GM18868 (cell line): ENCODE measurements at regions not wholly inside any gene's neighbourhood (a gene's known extent, or its start where the extent isn't known, plus 50 kb on each side); places are given as distances from the start of the nearest gene placed in this dataset.
"Not testable (repeated sequence)": the region's sequence is repeated elsewhere in the genome, so short reads cannot be mapped to it uniquely, and the experiment has no call there.

Experiments used
- ATAC-seq: cut with Tn5 transposase; IDR thresholded peaks from one replicate; pipeline ENCODE4 v1.9.1; 2021; ENCODE audit warnings: mild to moderate bottlenecking, moderate library complexity; ENCODE audit not compliant: unreplicated experiment

DNA sequence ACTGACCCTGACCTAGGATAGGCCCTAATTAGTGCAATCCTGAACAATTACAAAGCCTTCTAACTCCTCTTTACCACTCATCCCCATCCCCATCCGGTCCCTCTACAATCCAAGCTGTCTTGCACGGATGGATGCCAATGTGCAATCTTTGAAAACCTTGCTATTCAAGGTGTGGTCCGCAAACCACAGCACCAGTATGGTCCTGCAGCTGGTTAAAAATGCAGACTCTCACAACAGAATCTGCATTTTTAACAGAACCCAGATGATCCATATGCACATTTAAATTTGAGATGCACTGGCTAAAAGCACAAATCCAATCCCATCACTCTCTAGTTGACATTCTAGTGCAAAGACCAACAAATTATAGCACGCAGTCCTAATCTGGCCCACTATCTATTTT lies 230.6 kb upstream of the KRR1 start:
- ATAC-seq = no peak

DNA sequence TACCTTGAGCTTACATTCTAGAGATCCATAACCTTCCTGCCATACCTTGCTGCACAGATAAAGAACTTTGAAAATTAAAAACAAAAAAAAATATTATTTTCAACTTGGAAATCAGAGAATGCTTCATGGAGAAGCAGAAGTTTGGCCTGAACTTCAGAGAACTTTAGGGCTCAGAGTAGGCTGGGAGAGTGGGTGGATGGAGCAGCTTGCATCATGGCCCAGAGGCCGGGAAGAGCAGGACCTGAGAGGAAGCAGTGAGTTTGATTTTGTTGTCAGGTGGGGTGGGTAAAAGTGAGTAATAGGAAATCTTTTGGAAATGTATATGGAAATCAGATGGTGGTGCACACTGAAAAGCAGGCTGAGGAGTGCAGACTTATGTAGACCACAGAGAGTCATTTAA lies 228.5 kb upstream of the KRR1 start:
- no peak for ATAC-seq

DNA sequence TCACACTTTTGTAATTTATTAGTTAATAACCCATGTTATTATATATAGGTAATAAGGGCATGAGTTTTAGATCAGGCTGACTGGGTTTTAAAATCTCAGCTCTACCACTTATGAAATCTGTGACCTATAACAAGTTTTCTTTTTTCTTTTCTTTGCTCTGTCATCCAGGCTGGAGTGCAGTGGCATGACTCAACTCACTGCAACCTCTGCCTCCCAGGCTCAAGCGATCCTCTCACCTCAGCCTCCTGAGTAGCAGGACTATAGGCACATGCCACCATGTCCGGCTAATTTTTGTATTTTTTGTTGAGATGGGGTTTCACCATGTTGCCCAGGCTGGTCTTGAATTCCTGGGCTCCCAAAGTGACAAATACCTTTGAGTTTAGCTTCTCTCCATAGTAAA lies 227.7 kb upstream of the KRR1 start:
- ATAC-seq = not testable (repeated sequence)

DNA sequence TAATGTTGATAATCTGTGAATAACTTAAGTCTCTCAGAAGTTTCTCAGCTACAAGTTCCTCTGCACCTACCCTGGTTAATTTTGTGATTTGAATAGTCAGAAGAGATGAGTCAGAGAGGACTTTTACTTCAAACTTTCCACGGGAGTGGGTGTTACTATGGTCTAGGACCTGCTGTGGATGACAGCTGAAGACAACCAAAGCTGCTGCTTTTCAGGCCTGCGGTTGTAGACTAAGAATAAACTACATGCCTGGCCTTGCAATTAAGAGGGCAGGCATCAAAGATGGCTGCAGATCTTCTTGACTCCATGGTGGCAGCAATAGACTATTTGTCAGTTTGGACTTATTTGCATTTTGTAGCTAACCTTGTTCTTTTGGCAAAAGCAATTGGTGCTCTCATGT lies 227.1 kb upstream of the KRR1 start:
- peak; percentile 96 for ATAC-seq

DNA sequence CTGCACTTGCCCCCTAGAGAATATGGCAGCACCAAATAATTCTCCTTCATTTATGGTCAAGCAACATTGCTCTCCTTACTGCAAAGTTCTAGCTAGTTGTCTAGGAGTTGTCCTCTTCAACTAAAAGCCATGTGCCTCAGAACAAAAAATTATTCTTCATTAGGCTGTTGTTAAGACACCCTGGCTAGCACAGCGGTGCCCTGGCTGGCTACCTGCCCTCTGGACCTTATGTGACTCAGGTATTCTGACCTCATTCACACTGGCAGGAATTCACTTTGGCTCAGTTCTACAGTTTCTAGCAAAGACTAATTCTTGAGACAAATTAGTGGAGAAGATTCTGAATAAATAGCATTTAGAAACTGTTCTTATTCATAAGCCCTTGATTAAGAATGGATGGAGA lies 224.4 kb upstream of the KRR1 start:
- no peak for ATAC-seq

DNA sequence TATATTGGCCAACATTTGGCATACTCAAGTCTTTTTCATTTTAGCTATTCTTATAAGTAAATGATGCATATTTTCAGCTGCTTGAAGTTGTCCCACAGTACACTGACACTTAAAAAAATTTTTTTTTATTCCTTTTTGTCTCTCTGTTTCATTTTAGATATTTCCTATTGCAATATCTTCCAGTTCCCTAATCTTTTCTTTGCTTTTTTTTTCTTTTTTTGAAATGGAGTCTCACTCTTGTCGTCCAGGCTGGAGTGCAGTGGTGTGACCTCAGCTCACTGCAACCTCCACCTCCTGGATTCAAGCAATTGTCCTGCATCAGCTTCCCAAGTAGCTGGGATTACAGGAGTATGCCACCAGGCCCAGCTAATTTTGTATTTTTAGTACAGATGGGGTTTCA lies 217.4 kb upstream of the KRR1 start:
- no peak for ATAC-seq

DNA sequence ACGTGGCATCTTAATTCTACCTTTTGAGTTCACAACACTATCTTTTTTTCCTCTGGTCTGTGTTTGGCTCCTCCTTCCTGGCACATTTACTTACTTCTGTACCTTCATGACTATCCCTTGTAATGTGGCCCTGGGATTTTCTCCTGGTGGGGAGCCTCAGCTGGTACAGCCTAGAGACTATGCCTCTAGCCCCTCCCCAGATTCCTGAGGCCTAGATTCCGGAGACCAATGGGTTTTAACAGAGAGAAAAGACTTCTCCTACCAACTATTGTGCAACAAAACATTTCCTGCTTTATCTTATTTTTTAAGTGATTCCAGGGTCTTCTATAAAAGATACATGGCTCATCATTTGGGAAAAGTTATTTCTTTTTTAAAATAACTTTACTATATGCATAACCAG lies 216.2 kb upstream of the KRR1 start:
- ATAC-seq = no peak

DNA sequence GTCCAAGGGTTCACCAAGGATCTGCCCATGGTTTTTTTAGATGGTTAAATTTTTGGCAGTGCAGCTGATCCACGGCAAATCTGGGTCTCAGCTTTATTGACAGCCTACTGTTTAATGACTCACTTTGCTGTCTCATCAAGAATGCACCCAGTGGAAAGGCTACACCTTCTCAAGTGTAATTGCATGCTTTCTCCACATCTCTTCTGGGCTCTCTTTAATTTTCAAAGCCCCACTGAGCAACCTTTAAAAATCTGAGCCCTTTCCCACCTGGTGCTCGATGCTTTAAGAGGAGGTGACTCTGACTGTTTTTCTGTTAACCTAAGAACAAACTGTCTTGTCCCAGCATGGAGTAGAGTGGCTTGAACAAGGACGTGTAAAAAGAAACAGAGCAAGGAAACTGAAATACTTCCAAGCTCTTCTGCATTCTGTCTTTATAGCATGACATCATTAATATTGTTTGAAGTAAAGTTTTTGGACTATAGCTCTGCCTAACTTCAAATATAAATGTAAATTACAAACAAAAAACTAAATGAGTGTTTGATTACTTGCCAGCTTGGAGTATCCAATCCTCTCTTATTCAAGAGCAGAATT lies 214.2 kb upstream of the KRR1 start:
- no peak for ATAC-seq

DNA sequence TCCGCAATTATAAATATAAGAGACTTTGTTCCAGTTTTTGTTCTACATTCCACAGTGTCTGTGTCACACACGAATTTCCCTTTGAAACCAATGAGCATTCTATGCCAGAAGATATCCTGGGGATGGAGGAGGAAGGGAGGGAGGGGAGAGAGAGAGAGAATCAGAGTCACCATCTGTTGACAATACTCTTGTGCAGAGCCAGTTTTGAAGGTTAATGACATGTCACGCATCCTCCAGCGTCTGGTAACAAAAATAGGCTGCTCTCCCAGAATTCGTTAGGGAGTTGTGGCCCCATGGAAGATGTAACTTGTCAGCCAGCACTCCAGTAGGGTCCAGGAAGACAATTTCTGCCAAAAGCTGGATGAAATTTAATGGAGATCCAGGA lies 213.5 kb upstream of the KRR1 start:
- no peak for ATAC-seq

DNA sequence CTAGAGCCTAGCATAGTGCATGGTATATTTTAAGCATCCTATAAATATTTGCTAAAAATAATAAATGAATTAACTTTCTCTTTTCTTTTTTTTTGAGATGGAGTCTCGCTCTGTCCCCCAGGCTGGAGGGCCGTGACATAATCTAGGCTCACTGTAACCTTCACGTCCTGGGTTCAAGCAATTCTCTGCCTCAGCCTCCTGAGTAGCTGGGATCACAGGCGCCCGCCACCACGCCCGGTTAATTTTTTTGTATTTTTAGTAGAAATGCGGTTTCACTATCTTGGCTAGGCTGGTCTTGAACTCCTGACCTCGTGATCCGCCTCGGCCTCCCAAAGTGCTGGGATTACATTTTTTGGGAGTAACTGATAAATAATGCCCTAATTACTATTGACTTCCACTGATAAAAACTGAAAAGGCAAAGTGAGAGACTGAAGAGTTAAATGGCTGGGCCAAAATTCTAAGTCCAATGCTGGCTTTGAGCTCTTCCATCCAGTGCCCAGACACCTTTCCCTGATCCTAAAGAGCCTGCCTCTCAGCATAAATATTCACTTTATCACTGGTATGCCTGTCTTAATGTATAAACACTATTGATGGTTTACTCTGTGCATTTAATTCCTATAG lies 213.0 kb upstream of the KRR1 start:
- ATAC-seq = no peak

DNA sequence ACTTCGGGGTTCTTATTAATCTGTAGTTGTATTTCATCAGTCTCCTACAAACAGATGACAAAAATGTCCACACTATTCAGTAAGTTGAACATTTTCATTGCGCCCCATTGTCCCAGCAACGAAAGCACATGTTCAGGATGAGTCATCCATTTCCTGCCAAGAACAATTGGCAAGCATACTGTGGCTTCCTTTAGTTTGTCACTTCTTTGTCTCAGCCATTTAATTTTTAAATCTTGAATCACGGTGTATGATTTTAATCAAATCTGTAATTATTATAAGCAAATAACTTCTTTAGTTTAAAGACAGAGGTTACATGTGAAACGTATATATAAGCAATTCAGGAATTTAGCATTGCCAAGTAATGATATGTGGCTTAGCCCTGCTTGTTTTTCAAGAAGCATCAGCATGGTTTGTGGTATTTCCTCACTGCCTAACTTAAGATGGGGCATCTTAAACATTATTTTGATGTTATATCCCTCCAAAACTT lies 211.3 kb upstream of the KRR1 start:
- peak; percentile 96 for ATAC-seq

DNA sequence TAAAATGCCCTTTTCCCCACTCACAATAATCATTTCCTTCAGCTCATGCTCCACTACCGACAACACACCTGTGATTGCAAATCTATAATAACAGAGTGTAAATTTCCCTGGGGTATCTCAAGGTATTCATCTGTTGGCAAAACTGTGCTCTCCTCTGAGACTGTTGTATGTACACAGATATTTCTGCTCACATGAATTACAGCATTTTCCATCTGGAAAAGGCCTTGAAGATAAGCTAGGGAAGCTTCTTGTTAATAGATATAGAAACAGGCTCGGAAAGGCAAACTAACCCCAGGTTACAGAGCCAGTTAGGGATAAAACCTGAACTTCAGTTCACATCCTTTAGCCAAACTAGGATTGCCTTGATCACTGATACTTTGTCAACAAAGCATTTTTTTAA lies 210.4 kb upstream of the KRR1 start:
- no peak for ATAC-seq

DNA sequence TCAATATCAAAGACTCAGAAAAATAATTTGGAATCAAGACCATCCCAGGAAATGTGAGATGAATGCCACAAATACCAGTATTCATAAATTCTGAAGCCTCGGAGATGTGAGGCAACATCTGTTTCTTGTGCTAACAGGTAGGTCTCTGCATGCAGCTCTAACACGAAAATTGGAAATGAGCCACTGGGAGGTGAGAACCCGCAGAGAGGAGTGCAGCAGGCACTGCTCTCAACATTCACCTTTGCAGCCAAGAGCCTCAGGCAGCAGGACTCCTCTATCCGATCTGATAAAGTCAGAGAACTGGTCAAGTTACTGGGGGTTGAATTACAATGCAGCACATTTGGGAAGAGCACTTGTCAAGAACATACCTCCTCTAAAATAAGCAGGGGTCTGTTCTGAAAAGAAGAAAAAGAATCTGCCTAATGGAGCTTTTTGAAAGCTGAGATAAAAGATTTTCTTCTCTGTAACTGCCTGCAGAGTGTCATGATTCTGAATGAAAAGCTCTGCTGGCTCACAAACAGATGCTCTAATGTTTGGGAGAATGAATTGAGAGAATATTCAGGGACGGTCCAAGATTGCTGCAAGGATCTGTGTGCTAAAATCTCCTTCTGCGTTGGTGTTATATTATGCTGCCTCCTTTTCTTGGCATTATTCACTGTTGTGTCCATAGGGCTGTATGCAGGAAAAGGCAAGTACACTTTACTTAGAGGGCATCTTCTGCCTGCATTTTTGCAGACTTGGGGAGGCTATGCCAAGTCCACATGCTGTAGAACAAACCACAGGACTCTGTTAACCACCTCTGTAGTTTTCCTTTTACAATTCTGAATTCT lies 209.6 kb upstream of the KRR1 start:
- no peak for ATAC-seq

DNA sequence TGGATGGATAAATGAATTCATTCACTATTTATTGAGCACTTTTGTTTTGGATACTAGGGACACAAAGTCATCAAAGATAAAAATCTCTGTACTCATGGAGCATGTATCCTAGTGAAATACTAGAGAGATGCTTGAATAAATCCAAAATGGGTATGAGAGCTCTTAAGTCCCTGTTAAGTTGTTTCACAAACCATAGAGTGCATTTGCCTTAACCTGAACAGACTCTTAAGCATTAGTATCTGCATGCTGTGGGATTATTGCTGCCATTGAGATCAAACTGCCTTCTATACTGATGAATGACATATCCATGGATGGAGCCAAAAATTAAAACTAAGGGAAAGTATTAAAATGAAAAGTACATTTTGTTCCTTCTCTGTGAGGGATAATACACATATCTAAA lies 206.5 kb upstream of the KRR1 start:
- ATAC-seq = no peak

DNA sequence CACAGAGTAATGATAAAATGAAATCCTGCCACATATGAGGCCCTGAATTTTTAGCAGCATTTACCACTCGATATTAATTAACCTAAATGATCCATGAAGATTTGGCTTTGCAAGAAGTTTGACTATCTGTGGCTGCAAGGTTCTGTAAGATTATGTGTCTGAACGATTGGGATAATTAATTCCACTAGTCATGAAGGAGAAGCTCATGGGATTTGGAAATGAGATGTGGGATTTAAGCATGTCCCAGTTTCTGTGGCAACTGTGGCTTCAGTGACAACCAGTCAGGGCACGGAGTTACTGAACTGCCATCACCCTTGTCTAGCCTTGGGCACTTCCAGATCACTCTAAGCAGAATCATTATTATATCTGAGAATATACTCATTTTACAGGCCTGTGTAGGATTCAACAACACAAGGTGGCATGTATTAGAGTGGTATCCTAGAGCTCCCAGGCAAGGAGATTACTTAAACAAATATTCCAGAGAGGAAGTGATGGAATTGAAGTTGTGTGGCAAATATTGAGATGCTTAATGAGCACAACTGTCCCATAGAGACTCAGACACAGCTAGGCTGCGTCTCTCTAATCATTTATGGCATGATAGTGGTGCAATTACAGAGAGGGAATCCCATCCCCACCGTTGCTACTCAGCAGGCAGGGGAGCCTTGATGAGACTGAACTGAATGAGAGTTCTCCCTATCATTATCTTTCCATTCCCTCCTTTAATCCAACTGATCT lies 205.0 kb upstream of the KRR1 start:
- ATAC-seq = no peak

DNA sequence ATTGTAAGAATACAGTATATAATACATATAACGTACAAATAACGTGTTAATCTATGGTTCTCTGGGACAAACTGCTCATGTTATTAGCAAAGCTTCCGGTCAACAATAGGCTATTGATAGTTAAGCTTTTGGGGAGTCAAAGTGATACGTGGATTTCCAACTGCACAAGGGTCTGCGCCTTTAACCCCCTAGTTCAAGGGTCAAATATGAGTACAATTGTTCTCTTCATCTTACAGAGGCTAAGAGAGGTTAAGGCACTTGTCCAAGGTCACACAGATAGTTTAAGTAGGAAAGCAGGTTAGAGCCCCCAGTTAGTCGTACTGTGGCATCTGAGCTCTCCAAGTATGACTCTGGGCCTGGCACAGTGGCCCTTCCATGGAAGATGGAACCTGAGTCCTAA lies 204.3 kb upstream of the KRR1 start:
- ATAC-seq = no peak

DNA sequence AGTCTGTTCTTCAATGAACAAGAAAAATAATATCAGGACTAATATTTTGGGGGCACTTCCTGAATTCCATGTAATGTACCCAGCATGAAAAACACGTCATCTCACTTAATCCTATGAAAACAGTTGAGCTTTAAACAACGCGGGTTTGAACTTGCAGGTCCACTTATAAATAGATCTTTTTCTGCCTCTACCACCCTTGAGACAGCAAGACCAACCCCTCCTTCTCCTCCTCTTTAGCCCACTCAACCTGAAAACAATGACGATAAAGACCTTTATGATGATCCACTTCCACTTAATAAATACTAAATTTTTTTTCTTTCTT lies 203.9 kb upstream of the KRR1 start:
- ATAC-seq = no peak

DNA sequence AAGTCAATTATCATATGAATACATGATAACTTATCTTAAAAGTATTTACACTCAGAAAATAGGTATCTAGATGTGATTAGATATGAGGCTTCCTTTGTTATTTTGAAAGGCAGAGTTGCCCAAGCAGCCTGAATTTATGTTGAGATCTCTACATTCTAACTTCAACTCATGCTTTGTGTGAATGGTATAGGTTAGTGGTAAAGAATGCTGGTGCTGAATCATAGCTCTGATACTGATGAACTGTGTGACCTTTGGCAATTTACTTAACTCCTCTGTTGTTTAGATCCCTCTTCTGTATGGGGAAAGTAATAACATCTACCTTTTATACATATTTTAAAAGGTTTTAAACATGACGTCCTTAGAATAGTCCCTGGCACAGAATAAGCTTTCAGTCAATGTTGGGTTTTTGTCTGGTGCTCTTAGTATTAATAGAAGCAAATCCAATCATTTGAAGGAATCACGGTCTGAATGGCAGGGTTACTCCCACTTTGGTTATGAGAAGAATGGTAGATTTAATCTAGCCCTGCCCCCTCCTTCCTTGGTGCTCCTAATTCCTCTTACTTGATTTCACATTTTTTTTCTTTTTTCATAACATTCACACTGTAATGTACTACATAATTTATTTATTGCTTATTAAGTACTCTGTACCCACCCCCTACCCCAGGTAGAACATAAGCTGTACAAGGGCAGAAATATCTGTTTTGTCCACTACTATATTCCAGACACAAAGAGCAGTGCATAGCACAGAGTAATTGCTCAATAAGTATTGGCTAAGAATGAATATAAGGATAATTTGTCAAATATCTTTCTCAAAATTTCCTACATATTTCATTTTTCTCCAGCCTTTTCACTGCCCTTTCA lies 203.3 kb upstream of the KRR1 start:
- no peak for ATAC-seq

DNA sequence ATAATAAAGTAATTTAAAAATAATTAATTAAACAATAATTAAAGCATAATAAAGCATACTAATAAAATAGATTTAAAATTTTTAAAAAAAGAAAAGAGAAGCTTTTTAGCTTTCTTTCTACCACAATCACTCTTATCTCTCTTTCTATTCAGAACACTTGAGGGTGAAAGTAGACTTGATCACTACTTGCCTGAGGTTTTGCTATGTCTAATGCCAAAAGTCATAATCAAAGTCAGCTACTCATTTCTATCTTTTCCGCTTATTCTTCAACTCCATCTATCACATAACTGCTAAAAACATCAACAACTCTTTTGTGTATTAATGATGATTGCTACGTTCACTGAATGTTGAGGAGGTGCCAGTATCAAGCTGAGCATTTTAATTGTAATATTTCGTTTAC lies 202.0 kb upstream of the KRR1 start:
- ATAC-seq = no peak

DNA sequence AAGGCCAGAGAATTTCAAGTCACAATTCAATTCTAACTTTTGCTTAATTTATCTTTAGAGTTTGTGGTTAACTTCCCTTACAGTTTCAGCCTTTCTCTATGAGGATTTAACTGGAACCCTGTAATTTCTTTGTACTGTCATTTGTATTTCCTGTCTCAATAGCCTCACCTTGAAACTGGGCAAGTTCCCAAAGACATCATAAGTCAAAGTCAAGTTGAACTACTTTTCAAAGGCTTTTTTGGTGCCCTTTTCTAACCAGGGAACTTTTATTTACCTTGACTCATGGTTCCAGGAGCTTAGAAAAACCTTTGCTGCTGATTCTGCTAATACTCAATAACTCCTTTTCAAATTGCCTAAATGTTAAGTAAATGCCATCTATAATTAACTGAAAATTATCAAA lies 200.8 kb upstream of the KRR1 start:
- no peak for ATAC-seq

DNA sequence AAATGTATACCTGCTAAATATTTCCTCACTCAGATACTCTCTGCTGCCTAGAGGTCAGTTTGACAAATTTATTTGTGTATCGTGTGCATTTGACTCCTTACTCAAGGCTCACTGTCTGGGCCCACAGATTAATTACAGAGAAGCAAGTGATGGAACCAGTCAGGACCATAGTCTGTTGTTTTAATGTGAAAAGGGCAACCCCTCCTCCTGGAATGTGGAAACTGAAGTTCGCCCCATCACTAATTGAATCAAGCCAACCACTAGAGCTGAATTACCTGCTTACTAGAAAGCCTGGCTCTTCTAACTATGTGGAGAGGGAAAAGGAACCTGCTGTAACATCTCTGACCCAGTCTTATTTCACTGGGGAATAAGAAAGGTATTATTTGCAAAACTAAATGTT lies 199.9 kb upstream of the KRR1 start:
- no peak for ATAC-seq
